Stomach (tissue), 4 donors: ENCODE measurements at regions not wholly inside any gene's neighbourhood (a gene's known extent, or its start where the extent isn't known, plus 50 kb on each side); places are given as distances from the start of the nearest gene placed in this dataset.

Experiments
- POLR2A ChIP-seq, 4 donors: fragments of 450-650 bp; IDR thresholded peaks; one replicate each; pipeline ENCODE4 v1.6.1; 2016; ENCODE audit warnings: antibody characterized with exemption in 4 of 4, control low read depth in 2 of 4, mild to moderate bottlenecking in 1 of 4, moderate library complexity in 1 of 4
- TF ChIP-seq, protein P1 (sequence below), 7 experiments: fragments of 450-650 bp in 4 of 7; fragments of 200-600 bp in 3 of 7; sonication (generic) in 3 of 7; IDR thresholded peaks; one replicate each; pipeline ENCODE4 v1.5.1; 2016 to 2019; ENCODE audit warnings: antibody characterized with exemption in 7 of 7, control low read depth in 2 of 7, mild to moderate bottlenecking in 1 of 7

DNA sequence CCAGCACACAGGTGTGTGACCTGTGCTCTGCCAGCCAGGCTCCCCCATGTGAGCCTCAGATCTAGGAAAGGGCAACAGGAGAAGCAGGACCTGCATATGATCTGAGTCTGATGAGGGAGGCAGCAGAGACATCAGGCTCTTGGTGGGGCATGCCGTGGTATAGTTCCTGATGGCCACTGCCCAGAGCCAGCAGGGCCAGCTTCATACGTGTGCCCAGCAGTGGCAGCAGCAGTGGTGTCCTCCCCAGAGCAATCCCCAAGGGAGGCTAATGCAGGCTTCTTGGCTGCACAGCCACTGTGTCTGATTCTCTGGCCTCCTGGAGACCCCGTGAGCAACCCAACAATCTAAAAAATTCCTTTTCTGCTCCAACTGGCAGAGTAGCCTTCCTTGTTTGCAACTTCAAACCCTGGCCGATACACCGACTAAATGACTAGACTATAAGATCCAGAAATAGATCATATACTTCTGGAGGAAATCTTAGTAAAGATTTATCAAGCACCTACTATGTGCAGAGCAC lies 230.6 kb upstream of the ZMIZ1 start:
- TF ChIP-seq, protein P1, sequence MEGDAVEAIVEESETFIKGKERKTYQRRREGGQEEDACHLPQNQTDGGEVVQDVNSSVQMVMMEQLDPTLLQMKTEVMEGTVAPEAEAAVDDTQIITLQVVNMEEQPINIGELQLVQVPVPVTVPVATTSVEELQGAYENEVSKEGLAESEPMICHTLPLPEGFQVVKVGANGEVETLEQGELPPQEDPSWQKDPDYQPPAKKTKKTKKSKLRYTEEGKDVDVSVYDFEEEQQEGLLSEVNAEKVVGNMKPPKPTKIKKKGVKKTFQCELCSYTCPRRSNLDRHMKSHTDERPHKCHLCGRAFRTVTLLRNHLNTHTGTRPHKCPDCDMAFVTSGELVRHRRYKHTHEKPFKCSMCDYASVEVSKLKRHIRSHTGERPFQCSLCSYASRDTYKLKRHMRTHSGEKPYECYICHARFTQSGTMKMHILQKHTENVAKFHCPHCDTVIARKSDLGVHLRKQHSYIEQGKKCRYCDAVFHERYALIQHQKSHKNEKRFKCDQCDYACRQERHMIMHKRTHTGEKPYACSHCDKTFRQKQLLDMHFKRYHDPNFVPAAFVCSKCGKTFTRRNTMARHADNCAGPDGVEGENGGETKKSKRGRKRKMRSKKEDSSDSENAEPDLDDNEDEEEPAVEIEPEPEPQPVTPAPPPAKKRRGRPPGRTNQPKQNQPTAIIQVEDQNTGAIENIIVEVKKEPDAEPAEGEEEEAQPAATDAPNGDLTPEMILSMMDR (IDR thresholded peaks at IDR 0.05) = no peak
- TF ChIP-seq POLR2A (IDR thresholded peaks at IDR 0.05) = no peak
